Middle frontal gyrus (tissue), 1 donor: ENCODE measurements at regions not wholly inside any gene's neighbourhood (a gene's known extent, or its start where the extent isn't known, plus 50 kb on each side); places are given as distances from the start of the nearest gene placed in this dataset.

Experiments
- DNase-seq: peaks from one replicate; pipeline ENCODE4 v3.0.0-alpha.2; 2015; ENCODE audit warnings: low spot score; ENCODE audit errors: extremely low spot score

GRCh38 chr7:22658031-22658430 is 69.0 kb upstream of the IL6 start:
- DNase-seq: no peak

DNA sequence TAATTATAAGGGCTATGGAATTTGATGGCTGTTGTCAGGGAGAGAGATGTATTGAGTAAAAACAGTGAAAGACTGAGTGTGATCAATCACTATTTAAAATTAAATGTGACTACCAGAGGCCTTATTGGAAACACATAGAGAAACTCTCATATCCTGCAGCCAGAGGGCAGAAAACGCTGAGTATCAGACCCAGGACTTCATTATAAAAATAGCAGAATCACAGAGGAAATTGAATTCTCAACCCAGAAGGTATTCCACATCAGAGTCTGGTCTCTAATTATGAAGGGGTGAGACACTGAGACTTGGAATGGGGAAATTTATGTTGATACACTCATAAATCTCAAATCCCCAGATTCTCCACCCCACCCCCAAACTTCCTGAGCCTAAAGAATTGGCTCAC is 69.5 kb upstream of the IL6 start:
- no peak for DNase-seq

GRCh38 chr7:22655781-22656180 is 71.2 kb upstream of the IL6 start:
- DNase-seq: no peak

- no peak for DNase-seq
These were observed 72.2 kb upstream of the IL6 start for GRCh38 chr7:22654831-22655230.

DNA sequence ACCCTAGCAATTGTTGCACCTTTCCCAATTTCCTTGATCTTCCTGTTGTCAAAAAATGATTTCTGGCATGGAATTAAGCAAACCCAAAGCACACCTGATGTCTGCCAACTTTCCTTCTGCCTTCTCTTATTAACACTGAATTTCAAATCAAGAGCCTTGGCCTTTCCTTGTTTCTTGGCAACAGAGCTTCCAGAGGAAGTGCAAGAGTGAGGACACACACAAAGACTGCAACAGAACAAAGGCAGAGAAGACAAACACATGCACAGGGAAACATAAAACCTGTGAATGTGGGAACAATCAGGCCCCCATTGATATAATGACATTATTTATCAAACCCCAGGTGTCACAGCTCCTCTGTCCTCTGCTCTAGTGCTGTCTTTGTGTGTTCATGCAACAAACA is 73.0 kb upstream of the IL6 start:
- DNase-seq: no peak

GRCh38 chr7:22651534-22652243 is 75.3 kb upstream of the IL6 start:
- DNase-seq: no peak

GRCh38 chr7:22651036-22651435 is 76.0 kb upstream of the IL6 start:
- no peak for DNase-seq

DNA sequence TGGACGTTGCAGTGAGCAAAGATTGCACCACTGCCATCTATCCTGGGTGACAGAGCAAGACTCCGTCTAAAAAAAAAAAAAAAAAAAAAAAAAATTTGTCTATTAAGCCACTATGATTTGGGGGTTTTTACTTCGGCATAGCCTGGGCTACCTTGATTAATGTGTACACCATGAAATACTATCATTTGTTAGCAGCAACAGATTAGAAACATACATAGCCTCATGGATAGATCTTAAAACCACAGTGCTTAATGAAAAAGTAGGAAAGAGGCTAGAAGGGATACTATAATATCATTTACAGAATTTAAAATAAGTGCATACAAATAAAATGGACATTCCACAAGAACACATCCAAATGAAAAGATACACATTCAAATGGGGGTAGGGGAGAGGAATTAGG is 77.3 kb upstream of the IL6 start:
- no peak for DNase-seq

DNA sequence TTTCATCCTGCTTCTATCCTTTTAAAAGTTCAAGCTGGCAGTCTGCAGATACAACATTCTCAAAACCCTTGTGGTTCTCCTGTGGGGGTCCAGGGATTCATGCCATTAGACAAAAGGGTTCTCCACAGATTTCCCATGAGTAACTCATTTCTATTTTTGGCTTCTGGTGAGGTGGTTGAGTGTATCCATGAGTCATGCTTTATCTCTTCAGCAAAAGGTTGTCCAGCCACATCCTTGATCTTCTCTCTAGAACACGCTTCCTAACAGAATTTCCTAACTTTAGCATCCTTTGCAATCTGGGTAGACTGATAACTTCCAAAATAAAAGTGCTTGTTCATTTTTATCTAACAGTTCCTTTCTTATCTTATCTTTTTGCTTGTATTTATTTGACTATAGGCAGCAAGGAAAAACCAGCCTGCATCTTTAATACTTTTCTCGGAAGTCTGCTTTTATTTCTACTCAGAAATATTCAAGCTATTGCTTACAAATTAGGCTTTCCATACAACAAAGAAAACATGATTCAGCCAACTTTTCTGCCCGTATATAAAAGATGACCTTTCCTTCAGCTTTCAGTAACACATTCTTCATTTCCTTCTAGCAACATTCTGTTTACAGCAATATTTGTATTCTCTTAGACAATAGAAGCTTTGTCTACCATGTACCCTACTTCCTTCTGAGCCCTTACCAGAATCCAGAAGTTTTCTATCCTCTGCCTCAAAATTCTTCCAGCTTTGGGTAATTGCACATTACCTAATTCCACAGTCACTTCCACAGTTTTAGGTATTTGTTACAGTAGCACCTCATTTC is 79.3 kb upstream of the IL6 start:
- DNase-seq: no peak

DNA sequence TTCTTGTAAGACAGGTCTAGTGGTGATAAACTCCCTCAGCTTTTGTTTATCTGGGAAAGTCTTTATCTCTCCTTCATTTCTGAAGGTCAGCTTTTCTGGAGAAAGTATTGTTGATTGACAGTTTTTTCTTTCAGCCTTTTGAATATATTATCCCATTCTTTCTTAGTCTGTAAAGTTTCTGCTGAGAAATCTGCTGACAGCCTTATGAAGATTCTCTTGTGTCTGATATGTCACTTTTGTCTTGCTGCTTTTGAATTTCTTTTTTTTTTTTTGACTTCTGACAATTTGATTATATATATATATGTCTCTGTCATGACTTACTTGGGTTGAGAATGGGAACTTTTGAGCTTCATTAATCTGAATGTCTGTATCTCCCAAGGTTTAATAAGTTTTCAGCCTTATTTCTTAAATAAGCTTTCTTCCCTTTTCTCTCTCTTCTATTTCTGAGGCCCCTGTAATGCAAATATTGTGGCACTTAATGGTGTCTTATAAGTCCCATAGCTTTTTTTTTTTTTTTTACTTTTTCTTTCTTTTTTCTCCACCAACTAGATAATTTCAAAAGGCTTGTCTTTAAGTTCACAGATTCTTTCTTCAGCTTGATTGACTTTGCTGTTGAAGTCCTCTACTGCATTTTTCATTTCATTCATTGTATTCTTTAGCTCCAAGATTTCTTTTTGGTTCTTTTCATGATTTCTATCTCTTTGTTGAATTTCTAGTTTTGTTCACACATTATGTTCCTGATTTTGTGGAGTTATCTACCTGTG is 81.4 kb upstream of the IL6 start:
- DNase-seq: no peak

DNA sequence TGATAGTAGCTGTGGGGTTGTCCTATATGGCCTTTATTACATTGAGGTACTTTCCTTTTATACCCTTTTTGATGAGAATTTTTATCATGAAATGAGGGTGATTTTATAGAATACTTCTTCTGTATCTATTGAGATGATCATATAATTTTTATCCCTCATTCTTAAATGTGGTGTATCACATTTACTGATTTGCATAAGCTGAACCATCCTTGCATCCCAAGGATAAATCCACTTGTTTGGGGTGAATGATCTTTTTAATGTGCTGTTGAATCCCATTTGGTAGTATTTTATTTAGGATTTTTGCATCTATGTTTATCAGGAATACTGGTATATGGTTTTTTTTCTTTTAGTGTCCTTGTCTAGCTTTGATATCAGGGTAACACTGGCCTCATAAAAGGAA is 84.5 kb upstream of the IL6 start:
- no peak for DNase-seq

DNA sequence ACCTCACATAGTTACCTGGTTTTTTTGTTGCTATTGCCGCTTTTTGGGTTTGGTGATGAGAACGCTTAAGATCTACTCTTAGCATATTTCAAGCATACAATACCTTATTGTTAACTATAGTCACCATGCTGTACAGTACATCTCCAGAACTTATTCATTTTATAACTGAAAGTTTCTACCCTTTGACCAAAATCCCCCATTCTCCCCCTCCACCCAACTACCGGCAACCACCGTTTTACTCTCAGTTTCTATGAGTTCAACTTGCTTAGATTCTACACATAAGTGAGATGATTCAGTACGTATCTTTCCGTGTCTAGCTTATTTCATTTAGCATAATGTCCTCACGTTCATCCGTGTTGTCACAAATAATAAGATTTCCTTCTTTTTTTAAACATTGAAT is 86.7 kb upstream of the IL6 start:
- DNase-seq: no peak

- no peak for DNase-seq
These were observed 87.6 kb upstream of the IL6 start for GRCh38 chr7:22639396-22639795.

DNA sequence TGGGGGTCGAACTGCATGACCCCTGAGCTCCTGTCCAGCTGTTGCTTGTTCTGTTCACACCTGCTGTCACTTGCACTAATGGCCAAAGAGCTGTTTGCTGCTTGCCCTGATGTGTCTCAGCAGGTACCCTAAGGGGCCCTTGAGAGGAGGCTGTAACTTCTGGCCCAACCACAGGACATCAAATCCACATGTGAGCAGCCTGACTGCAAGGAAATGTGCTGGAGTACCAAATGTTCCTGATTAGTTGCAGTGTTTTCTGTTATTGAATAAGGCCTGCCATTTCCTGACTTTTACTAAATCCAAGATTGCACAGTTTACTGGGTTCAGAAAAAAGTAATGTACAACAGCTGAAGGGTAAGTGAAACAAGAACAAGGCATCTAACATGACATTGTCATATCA is 91.7 kb upstream of the IL6 start:
- no peak for DNase-seq

GRCh38 chr7:22633954-22634474 is 93.0 kb upstream of the IL6 start:
- no peak for DNase-seq

DNA sequence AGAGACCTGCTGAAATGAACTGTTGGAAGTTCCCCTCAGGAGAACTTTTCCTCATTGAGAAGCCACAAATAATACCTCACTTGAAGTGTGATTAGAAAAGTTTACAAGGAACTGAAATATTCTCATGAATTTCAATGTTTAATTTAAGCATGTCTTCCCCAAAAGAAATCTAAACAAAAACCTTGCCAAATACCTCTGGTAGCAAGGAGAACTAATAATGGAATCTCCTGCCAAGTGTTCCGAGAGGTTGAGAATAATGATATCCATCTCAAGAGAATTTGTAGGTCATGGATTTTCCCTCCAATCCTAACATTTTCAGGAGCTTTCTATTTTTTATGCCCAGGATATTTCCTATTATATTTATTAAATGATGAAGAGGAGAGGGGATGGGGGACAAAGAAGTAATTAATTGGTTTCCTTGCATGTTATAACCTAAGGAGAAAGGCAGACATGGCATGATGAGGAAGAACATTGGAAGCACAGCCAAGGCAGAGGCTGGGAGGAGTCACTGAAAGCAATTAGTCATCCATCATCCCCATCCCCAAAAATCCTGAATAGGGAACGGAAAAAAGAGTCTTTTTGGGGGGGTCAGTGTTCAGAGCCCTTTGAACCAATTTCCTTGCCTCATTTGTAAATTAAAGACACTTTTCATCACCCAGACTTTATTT is 93.6 kb upstream of the IL6 start:
- DNase-seq: no peak

DNA sequence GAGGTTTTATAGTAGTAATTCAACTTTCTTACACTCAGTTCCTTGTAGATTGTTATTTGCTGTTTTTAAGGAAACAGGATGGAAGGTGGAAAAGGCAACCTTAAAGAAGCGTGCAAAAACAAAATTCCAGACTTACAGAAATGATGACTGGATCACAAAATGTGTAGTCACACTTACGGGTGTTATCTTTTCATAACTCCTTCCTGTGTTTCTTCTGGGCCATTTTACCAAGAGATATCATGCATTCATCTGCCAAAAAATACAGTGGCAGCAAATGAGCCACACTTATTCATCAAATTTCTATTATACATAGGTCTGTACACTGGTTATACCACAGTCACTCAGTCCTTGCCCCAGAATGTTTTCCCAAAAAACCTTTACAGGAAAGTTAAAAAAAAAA is 94.3 kb upstream of the IL6 start:
- no peak for DNase-seq

GRCh38 chr7:22631730-22632129 is 95.3 kb upstream of the IL6 start:
- DNase-seq: no peak

GRCh38 chr7:22630069-22630468 is 96.9 kb upstream of the IL6 start:
- DNase-seq: no peak

DNA sequence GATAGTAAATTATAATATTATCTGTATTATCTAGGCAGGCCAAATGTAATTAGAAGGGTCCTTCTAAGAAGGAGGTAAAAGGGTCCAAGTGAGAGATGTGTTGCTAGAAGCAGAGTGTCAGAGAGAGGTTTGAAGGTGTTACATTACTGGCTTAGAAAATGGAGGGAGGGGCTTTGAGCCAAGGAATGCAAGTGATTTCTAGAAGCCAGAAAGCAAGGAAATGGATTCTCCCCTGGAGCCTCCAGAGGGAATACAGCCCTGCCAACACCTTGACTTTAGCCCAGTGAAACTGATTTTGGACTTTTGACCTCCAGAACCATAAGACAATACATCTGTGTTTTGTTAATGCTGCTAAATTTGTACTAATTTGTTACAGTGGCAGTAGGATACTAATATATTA is 97.9 kb upstream of the IL6 start:
- no peak for DNase-seq

DNA sequence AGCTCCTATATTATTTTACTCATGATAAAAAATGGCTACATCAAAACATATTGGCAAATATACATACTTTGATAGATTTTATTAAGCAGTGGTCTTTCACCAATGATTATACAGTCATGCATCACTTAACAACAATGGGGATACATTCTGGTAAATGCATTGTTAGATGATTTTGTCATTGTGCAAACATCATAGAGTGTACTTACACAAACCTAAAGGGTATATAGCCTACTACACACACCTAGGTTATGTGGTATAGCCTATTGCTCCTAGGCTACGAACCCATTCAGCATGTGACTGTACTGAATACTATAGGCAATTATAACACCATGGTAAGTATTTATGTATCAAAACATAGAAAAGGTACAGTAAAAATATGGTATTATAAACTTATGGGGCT is 98.9 kb upstream of the IL6 start:
- DNase-seq: no peak

GRCh38 chr7:22627136-22627535 is 99.9 kb upstream of the IL6 start:
- no peak for DNase-seq
